Transverse colon (tissue), 4 donors: ENCODE measurements at regions not wholly inside any gene's neighbourhood (a gene's known extent, or its start where the extent isn't known, plus 50 kb on each side); places are given as distances from the start of the nearest gene placed in this dataset.

Experiments used
- POLR2AphosphoS5 ChIP-seq, 3 donors: sonication (generic); formaldehyde crosslinking; IDR thresholded peaks; one replicate each; pipeline ENCODE4 v1.6.1; 2016; ENCODE audit warnings: antibody characterized with exemption in 3 of 3
- TF ChIP-seq, protein P1 (sequence below), 5 experiments: fragments of 200-600 bp in 3 of 5; fragments of 450-650 bp in 2 of 5; sonication (generic) in 3 of 5; IDR thresholded peaks; 1 replicate in 2 of 5; 2 replicates in 3 of 5; pipeline ENCODE4 v1.5.1; 2016 to 2017; ENCODE audit warnings: antibody characterized with exemption in 5 of 5, inconsistent platforms in 3 of 5, mild to moderate bottlenecking in 2 of 5, moderate library complexity in 1 of 5

DNA sequence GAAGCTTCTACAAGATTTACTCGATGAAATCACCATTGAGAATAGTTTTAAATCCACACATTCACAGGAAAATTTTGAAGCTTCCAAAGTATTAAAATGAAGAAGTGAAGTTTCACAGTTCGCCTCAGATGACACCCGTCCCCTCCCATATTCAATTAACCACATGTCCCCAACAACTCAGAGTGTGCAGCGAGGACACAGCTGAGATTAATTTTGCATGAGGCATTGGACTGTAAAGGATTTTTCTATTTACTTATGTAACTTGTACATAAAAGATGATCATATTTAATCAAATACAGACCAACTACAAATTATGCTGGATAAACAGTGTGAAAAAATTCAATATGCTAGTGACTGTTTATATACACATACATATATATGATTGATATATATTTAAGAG lies 84.7 kb upstream of the OLFM1 start:
- no peak for TF ChIP-seq POLR2AphosphoS5 (IDR thresholded peaks at IDR 0.05)
- TF ChIP-seq, protein P1, sequence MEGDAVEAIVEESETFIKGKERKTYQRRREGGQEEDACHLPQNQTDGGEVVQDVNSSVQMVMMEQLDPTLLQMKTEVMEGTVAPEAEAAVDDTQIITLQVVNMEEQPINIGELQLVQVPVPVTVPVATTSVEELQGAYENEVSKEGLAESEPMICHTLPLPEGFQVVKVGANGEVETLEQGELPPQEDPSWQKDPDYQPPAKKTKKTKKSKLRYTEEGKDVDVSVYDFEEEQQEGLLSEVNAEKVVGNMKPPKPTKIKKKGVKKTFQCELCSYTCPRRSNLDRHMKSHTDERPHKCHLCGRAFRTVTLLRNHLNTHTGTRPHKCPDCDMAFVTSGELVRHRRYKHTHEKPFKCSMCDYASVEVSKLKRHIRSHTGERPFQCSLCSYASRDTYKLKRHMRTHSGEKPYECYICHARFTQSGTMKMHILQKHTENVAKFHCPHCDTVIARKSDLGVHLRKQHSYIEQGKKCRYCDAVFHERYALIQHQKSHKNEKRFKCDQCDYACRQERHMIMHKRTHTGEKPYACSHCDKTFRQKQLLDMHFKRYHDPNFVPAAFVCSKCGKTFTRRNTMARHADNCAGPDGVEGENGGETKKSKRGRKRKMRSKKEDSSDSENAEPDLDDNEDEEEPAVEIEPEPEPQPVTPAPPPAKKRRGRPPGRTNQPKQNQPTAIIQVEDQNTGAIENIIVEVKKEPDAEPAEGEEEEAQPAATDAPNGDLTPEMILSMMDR (IDR thresholded peaks at IDR 0.05), result no peak
